ENCODE measurements at regions not wholly inside any gene's neighbourhood (a gene's known extent, or its start where the extent isn't known, plus 50 kb on each side); places are given as distances from the start of the nearest gene placed in this dataset.

DNA sequence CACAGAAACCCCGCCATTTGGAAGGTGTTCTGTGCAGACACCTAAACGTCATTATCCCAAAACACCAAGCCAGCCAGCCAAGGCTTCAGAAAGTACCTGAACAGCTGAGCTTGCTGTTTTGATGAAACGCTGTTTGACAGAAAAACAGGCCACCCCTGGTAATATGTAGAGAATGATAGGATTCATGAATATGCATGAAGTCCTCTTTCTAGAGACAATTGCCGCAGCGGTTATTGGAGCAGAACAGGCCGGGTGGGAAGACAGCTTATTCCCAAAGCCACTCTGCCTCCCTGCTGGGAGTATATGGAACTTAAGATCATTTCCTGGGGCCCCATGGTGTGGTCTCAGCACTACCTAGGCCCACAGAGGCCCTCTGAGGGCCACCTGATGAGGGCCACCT is 229.5 kb downstream of the UQCRFS1 start:
- ATAC-seq, result no peak
- Mint-ChIP-seq H3K4me1 (ENCODE audit: low read depth in 2 of 2) (no peaks in the 10 kb centered on the region), H3K27ac (no peak overlapping the region), H3K9me3 (no peaks in the 10 kb centered on the region), H3K27me3 (peaks cover 24 to 25% of the 10 kb centered on the region in 2 donors), H3K4me3 (no peak overlapping the region), H3K36me3 (no peaks in the 10 kb centered on the region)
- DNase-seq (ENCODE audit: low spot score), result no peak

DNA sequence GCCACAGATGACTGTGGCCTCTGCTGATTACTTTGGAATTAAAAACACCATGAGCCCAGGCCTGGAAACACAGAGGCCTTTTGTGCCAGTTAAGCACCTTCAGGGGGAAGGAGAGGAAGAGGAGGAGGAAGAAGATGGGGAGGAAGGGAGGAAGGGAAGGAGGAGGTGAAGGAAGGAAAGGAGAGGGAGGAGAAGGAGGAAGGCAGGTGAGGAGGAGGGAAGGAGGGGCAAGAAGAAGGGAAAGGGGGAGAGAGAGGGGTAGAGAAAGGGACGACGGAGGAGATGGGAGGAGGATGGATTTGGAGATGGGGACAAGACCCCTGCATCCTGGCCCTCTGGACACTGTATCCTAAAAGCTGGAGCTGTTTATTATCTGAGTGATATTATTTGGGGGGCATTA is 231.0 kb downstream of the UQCRFS1 start:
- H3K36me3 Mint-ChIP-seq, result no peaks in the 10 kb centered on the region
- ATAC-seq (no peak), DNase-seq (ENCODE audit: low spot score) (no peak)
- no peak overlapping the region for H3K4me3 Mint-ChIP-seq
- no peaks in the 10 kb centered on the region for H3K4me1 Mint-ChIP-seq (ENCODE audit: low read depth in 2 of 2)
- H3K27ac Mint-ChIP-seq, result no peak overlapping the region
- no peaks in the 10 kb centered on the region for H3K9me3 Mint-ChIP-seq
- H3K27me3 Mint-ChIP-seq, result peaks cover 19 to 24% of the 10 kb centered on the region in 2 donors

DNA sequence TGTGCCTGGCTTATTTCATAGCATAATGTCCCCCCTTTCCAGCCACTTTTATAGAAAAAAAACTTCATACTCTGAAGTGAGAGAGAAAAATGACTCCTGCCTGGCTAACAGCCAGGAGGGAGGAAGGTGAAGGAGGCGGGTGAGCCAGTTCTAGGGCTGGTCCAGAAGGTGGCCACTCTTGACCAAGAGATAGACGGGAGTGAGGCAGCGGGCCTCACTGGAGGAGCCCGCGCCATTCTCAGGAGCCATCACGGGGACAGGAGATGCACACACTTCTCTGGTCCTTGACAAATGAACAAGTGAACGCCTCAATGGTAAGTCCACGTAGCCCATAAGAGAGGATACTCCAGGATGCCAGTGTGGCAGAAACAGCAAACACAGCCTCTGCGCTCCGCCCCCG is 231.4 kb downstream of the UQCRFS1 start:
- Mint-ChIP-seq H3K9me3 (no peaks in the 10 kb centered on the region), H3K36me3 (no peaks in the 10 kb centered on the region), H3K27ac (no peak overlapping the region), H3K4me1 (ENCODE audit: low read depth in 2 of 2) (no peaks in the 10 kb centered on the region), H3K4me3 (no peak overlapping the region), H3K27me3 (peaks cover 19 to 24% of the 10 kb centered on the region in 2 donors)
- ATAC-seq (no peak), DNase-seq (ENCODE audit: low spot score) (no peak)

DNA sequence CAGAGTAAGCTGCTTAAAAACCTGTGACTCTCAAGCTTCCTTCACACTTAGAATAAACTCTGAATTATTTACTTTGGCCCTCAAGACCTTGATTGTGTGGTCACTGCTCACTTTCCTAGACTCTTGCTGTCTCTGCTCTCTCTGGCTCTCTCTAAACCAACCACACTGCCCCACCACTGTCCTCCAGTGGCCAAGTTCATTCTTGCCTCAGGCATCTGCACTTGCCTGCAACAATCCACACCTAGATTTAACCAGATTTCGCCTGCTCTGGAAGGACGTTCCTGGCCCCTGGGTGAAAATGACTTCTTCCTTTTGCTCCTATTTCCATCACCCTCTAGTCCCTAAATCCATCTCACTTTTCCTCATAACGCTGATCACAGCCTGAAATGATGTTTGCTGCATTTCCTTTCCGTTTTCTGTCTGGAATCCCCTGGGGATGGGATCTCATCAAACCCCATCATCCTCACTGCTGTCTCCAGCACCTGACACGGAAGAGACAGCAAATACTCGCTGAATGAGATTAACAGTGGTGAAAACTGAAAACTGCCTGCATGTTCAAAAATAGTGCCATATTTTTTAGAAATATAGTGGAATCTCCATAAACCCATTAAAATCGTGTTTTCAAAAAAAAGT is 232.6 kb downstream of the UQCRFS1 start:
- Mint-ChIP-seq H3K27ac (no peak overlapping the region), H3K4me3 (no peak overlapping the region), H3K27me3 (peaks cover 17 to 24% of the 10 kb centered on the region in 2 donors), H3K4me1 (ENCODE audit: low read depth in 2 of 2) (no peaks in the 10 kb centered on the region), H3K9me3 (no peaks in the 10 kb centered on the region), H3K36me3 (no peaks in the 10 kb centered on the region)
- DNase-seq (ENCODE audit: low spot score), result no peak
- no peak for ATAC-seq

DNA sequence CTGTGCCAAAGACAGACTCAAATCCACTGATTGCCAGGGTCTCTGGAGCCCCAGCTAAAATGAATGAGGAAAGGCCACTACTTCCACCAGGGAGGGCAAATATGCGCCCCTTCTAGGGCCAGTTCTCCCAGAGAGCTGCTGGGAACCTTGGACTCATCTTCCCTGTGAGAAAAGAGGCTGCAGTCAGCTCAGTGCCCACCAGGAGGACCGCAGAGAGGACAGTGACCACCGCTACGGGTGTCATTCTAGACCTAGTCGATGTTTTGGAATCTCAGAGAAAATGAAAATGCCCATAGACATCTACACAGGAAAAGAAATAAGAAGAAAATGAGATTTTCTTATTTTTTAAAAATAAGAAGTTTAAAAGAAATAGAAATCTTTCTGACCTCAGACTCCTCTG is 235.1 kb downstream of the UQCRFS1 start:
- H3K27ac Mint-ChIP-seq, result no peak overlapping the region
- no peaks in the 10 kb centered on the region for H3K9me3 Mint-ChIP-seq
- H3K27me3 Mint-ChIP-seq, result peaks cover 17 to 23% of the 10 kb centered on the region in 2 donors
- H3K36me3 Mint-ChIP-seq, result no peaks in the 10 kb centered on the region
- DNase-seq (ENCODE audit: low spot score) (no peak), ATAC-seq (no peak)
- H3K4me1 Mint-ChIP-seq (ENCODE audit: low read depth in 2 of 2), result no peaks in the 10 kb centered on the region
- H3K4me3 Mint-ChIP-seq, result no peak overlapping the region

DNA sequence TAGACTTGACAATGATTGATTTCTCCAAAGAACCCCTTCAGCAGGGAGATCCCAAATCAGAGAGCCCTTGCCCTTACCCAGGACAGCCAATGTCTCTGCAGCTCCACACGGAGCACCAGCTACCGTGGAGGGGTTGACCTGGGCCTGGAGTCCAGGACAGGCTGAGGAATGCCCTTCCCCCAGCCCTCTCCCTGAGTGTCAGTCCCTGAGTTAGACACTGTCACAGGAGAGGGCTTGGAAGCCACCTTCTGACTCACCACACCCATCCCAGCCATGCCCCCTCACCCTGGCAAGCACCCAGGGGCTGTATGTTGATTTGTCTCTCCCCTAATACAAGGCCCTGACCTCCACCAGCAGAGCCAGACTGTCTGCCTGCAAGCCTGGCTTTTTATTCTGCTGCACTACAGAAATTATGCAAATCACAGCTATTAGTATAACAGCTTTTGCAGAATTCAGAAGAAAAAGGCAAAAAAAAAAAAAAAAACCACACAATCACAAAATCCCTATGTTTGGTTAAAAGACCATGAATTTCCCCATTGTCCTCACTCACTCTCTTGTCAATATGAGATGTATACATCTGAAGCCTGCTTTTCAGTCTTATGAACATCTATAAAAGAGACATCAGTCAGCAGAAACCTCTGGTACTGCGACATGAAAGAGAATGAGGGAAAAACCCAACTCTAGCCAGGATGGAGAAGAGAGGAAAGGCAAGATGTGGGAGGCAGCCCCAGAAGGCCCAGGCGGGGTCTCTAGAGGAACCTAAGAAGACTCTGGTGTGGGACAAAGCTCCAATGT is 240.7 kb downstream of the UQCRFS1 start:
- H3K4me1 Mint-ChIP-seq (ENCODE audit: low read depth in 2 of 2), result no peaks in the 10 kb centered on the region
- no peak overlapping the region for H3K4me3 Mint-ChIP-seq
- DNase-seq (ENCODE audit: low spot score), result no peak
- H3K27ac Mint-ChIP-seq, result no peak overlapping the region
- no peak for ATAC-seq
- no peaks in the 10 kb centered on the region for H3K36me3 Mint-ChIP-seq
- H3K9me3 Mint-ChIP-seq, result no peaks in the 10 kb centered on the region
- H3K27me3 Mint-ChIP-seq, result peaks cover 5 to 18% of the 10 kb centered on the region in 2 donors

DNA sequence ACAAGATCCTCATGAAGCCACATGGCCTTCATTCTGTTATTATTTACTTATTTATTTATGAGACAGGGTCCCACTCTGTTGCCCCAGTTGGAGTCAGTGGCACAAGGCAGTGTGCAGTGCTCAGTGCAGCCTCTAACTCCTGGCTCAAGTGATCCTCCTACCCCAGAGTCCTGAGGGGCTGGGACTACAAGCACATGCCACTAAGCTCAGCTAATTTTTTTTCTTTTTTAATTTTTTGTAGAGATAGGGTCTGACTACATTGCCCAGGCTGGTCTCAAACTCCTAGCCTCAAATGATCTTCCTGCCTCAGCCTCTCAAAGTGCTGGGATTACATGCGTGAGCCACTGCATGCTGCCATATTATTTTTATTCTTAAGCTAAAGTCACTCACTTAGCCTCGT is 241.4 kb downstream of the UQCRFS1 start:
- no peak overlapping the region for H3K27ac Mint-ChIP-seq

DNA sequence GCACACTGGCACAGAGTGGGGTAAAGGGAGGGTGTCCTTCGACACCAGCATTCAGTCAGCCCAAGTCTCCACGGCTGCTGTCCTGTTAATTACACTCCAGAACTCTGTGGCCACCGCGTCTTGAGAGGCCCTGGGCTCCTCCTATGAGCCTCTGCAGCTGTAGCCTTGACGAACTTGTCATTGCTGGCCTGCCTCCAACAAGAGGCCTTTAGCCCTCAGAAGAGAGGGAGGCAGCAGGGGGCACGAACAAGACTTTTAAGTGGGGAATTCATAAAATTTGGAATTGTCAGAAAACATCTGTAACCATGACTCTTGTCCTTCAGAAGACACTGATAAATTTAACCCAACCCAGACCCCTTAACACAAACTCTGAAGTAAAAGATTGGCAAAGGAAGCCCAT is 241.9 kb downstream of the UQCRFS1 start:
- Mint-ChIP-seq H3K4me1 (ENCODE audit: low read depth in 2 of 2) (no peaks in the 10 kb centered on the region), H3K36me3 (no peaks in the 10 kb centered on the region), H3K9me3 (no peaks in the 10 kb centered on the region), H3K27ac (no peak overlapping the region), H3K27me3 (peaks cover 5 to 24% of the 10 kb centered on the region in 2 donors), H3K4me3 (no peak overlapping the region)
- no peak for ATAC-seq
- DNase-seq (ENCODE audit: low spot score), result no peak

More for the DNA sequence above, 241.4 kb downstream of the UQCRFS1 start:
- no peak for DNase-seq (ENCODE audit: low spot score)
- Mint-ChIP-seq H3K4me3 (no peak overlapping the region), H3K9me3 (no peaks in the 10 kb centered on the region), H3K27me3 (peaks cover 5 to 24% of the 10 kb centered on the region in 2 donors), H3K36me3 (no peaks in the 10 kb centered on the region), H3K4me1 (ENCODE audit: low read depth in 2 of 2) (no peaks in the 10 kb centered on the region)
- ATAC-seq, result no peak

DNA sequence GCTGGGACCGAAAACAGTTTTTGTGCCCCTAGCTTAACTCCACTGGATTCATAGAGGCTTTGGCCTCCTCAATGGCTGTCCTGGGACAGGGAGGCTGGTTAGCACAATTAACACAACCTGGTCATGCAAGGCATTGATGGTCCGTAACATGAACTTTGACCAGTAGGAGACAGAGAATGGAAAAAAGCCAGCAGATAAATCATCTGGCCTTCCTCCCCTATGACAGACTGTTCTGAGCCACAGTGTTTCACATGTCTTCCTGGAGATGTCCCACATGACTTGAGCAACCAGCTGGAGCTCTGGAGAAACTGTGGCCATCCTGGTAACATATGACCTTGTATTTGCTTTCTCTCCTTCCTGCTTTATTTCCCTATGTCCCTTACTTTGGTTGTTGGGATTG is 244.2 kb downstream of the UQCRFS1 start:
- H3K27me3 Mint-ChIP-seq, result peaks cover 7 to 24% of the 10 kb centered on the region in 2 donors
- H3K9me3 Mint-ChIP-seq, result no peaks in the 10 kb centered on the region
- no peaks in the 10 kb centered on the region for H3K36me3 Mint-ChIP-seq
- ATAC-seq, result no peak
- no peak for DNase-seq (ENCODE audit: low spot score)
- no peak overlapping the region for H3K27ac Mint-ChIP-seq
- no peaks in the 10 kb centered on the region for H3K4me1 Mint-ChIP-seq (ENCODE audit: low read depth in 2 of 2)
- no peak overlapping the region for H3K4me3 Mint-ChIP-seq

DNA sequence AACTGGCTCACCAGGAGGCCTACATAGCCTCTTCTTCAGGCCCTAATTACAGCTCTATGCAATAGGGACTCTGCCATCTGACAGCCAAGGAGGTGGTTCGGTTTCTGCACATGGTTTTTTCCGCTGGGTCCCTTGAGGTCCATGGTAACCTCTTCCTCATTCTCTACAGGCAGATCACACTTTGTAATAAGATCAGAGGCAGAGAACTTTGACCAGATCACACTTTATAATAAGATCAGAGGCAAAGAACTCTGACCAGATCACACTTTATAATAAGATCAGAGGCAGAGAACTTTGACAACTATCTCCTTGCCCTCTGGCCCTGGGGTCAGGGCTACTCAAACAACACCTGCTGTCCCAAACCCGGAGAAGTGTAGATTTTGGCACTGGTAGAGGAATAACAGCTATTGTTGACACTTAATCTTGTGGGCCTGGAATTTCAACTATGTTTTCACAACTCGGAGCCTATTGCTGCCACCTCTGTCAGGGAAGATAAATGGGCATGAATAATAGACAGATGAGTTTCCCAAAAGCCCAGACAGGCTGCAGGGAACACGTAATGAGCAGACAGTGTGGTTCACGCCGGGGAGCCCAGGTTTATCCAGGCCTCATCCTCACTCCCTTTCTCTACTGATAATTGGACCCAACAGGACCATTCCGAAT is 246.1 kb downstream of the UQCRFS1 start:
- DNase-seq (ENCODE audit: low spot score) (no peak), ATAC-seq (no peak)
- Mint-ChIP-seq H3K4me3 (no peak overlapping the region), H3K4me1 (ENCODE audit: low read depth in 2 of 2) (no peaks in the 10 kb centered on the region), H3K9me3 (no peaks in the 10 kb centered on the region), H3K27me3 (peaks cover 9 to 18% of the 10 kb centered on the region in 2 donors), H3K36me3 (no peaks in the 10 kb centered on the region), H3K27ac (no peak overlapping the region)

DNA sequence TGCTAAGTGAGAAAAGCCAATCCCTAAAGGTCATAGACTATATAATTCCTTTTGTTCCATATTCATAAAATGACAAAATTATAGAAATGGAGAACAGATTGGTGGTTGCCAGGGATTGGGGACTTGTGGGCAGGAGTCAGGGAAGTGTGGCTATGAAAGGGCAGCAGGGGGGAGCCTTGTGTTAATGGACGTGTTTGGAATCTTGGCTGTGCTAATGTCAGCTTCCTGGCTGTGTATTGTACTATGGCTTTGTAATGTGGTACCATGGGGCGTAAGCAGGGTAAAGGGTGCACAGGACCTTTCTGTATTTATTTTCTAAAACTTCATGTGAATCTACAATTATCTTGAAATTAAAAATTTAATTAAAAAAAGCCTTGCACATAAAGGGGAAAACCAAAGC is 248.5 kb downstream of the UQCRFS1 start:
- Mint-ChIP-seq H3K4me3 (no peak overlapping the region), H3K4me1 (ENCODE audit: low read depth in 2 of 2) (no peaks in the 10 kb centered on the region), H3K36me3 (no peaks in the 10 kb centered on the region), H3K27ac (no peak overlapping the region), H3K27me3 (peaks cover 9 to 13% of the 10 kb centered on the region in 2 donors), H3K9me3 (no peaks in the 10 kb centered on the region)
- no peak for DNase-seq (ENCODE audit: low spot score)
- ATAC-seq, result no peak

DNA sequence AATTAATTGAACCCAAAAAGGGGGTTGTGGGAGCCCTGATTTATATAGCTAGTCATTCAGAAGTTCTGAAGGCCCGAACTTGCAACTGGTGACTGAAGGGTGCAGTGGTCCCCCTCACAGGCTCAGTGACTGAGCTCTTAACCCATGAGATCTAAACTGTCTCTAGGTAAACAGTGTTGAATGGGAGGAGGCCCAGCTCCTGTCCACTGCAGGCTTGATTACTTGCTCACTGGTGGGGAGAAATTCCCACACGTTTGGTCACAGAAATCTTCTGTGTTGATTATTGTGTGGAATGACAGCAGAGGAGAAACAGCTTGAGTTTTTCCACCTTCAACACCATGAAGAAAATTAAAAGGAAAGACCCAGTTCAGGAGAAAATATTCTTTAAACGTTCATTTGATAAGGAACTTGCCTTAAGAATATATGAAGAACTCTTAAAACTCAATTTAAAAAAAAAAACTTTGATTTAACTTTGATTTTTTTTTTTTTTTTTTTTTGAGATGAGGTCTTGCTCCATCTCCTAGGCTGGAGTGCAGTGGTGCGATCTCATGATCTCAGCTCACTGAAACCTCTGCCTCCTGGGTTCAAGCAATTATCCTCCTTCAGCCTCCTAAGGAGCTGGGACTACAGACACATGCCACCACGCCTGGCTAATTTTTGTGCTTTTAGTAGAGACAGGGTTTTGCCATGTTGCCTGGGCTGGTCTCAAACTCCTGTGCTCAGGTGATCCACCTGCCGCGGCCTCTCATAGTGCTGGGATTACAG is 249.3 kb downstream of the UQCRFS1 start:
- H3K36me3 Mint-ChIP-seq, result no peaks in the 10 kb centered on the region
- H3K27me3 Mint-ChIP-seq, result peaks cover 9 to 13% of the 10 kb centered on the region in 2 donors
- no peaks in the 10 kb centered on the region for H3K9me3 Mint-ChIP-seq
- ATAC-seq (no peak), DNase-seq (ENCODE audit: low spot score) (no peak)
- no peak overlapping the region for H3K4me3 Mint-ChIP-seq
- H3K4me1 Mint-ChIP-seq (ENCODE audit: low read depth in 2 of 2), result no peaks in the 10 kb centered on the region
- no peak overlapping the region for H3K27ac Mint-ChIP-seq

DNA sequence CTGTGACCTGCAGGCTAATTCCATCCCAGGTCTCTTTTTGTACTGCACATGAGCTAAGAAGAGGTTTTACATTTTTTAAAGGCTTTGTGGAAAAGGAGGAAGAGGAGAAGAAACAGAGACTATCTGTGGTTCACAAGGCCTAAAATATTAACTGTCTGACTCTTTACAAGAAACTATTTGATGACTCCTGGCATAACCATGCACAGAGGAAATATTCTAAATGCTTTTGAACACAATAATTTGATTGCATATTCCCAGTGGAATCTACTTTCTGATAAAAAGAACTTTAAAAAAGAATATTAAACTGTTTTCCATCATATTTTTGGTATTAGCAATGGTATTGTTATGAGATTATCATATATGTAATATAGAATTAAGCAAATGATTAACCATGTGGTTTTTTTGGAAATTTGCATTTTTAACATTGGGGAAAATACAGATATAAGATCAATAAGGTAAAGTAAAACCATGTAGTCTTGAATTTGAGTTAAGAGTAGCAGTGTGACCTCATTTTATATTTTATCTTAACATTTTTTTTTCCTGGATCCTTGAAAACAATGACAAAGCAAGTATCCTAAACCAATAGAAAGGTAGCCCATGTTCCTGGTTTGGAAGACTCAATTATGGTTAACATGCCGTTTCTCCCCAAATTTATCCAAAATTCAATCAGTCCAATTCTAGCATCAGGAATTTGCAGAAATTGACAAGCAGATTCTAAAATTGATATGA is 251.0 kb downstream of the UQCRFS1 start:
- Mint-ChIP-seq H3K4me3 (no peak overlapping the region), H3K27ac (no peak overlapping the region), H3K4me1 (ENCODE audit: low read depth in 2 of 2) (no peaks in the 10 kb centered on the region), H3K36me3 (no peaks in the 10 kb centered on the region), H3K9me3 (no peaks in the 10 kb centered on the region), H3K27me3 (peaks cover 3 to 9% of the 10 kb centered on the region in 2 donors)
- ATAC-seq (no peak), DNase-seq (ENCODE audit: low spot score) (no peak)
